Testis (tissue), 2 donors: ENCODE measurements at regions not wholly inside any gene's neighbourhood (a gene's known extent, or its start where the extent isn't known, plus 50 kb on each side); places are given as distances from the start of the nearest gene placed in this dataset.

Source experiments
- DNase-seq: peaks from one replicate; pipeline ENCODE4 v3.0.0-alpha.2; 2019
- H3K27ac ChIP-seq, 2 donors: fragments of 200-600 bp; sonication (generic); one replicate each; pipeline ENCODE4 v1.5.1; 2019
- H3K27me3 ChIP-seq: fragments of 200-600 bp; sonication (generic); one replicate; pipeline ENCODE4 v1.5.1; 2019
- H3K36me3 ChIP-seq: fragments of 200-600 bp; sonication (generic); one replicate; pipeline ENCODE4 v1.5.1; 2017; ENCODE audit warnings: low read depth; ENCODE audit errors: missing control alignments
- H3K4me1 ChIP-seq: fragments of 200-600 bp; sonication (generic); one replicate; pipeline ENCODE4 v1.5.1; 2019
- H3K4me3 ChIP-seq, 2 donors: fragments of 200-600 bp; sonication (generic); one replicate each; pipeline ENCODE4 v1.5.1; 2017 to 2019
- H3K9me3 ChIP-seq: fragments of 200-600 bp; sonication (generic); one replicate; pipeline ENCODE4 v1.5.1; 2017
- CTCF ChIP-seq, 3 experiments: fragments of 450-650 bp in 2 of 3; fragments of 200-600 bp in 1 of 3; sonication (generic) in 1 of 3; IDR thresholded peaks; one replicate each; pipeline ENCODE4 v1.5.1; 2016 to 2019; ENCODE audit warnings: antibody characterized with exemption in 3 of 3, mild to moderate bottlenecking in 2 of 3, moderate library complexity in 1 of 3
- POLR2A ChIP-seq: fragments of 450-650 bp; IDR thresholded peaks from one replicate; pipeline ENCODE4 v1.6.1; 2017; ENCODE audit warnings: antibody characterized with exemption, mild to moderate bottlenecking, moderate library complexity
- WGBS, 2 donors: methylation state at CpG; one replicate each; pipeline ENCODE4 v1.1.5; 2018; 5-methylcytosine and 5-hydroxymethylcytosine counted together
- intact Hi-C: fragments of 100-400 bp; cut with DNase I; formaldehyde crosslinking; loops from one replicate; pipeline ENCODE4 v1.15.1; 2023; ENCODE audit warnings: low total_unique reads

- no peaks in the 10 kb centered on the region for H3K9me3 ChIP-seq
- no peak overlapping the region for H3K27ac ChIP-seq
- no peaks in the 10 kb centered on the region for H3K27me3 ChIP-seq
- WGBS, 2 donors: 83 to 93% methylated on average over 6 of the region's 6 CpGs
- DNase-seq: no peak
- H3K4me1 ChIP-seq: no peaks in the 10 kb centered on the region
- no peak overlapping the region for H3K4me3 ChIP-seq
- H3K36me3 ChIP-seq: no peaks in the 10 kb centered on the region
- TF ChIP-seq POLR2A (no peak), CTCF (IDR thresholded peaks at IDR 0.05) (no peak)
- intact Hi-C loops: no loop called here
Observed at GRCh38 chr4:185875316-185875907, 63.4 kb upstream of the SORBS2 start.

DNA sequence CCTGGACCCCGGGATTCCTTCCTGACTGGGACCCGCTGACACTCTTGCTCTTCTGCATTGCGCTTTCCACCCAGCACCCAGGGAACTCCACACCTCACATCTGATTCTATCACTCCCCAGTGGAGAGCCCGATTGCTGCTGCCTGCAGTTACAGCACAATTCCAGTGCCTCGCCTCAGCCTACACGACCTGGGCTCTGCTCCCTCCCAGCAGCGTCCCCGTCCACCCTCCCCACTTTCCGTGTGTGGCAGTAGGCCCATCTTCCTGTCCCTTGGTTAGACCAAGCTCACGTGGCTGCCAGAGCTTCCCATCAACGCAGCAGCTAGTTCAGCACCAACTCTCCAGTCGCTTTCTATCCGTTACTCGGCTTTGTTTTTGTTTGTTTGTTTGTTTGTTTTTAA, 66.6 kb upstream of the SORBS2 start:
- intact Hi-C loops: no loop called here
- Histone ChIP-seq H3K36me3 (no peaks in the 10 kb centered on the region), H3K27ac (no peak overlapping the region), H3K9me3 (no peaks in the 10 kb centered on the region), H3K27me3 (no peaks in the 10 kb centered on the region), H3K4me3 (no peak overlapping the region), H3K4me1 (no peaks in the 10 kb centered on the region)
- no peak for DNase-seq
- TF ChIP-seq POLR2A: no peak
- 67 to 71% methylated on average over 14 of the region's 14 CpGs for WGBS, 2 donors

GRCh38 chr4:185879666-185880312, 67.8 kb upstream of the SORBS2 start:
- no peak for DNase-seq
- intact Hi-C loops: no loop called here
- no peak for TF ChIP-seq POLR2A
- no peak for TF ChIP-seq CTCF (IDR thresholded peaks at IDR 0.05)
- WGBS, 2 donors: 53 to 72% methylated on average over 18 of the region's 18 CpGs
- no peak overlapping the region for H3K4me3 ChIP-seq
- H3K4me1 ChIP-seq: no peaks in the 10 kb centered on the region
- no peak overlapping the region for H3K27ac ChIP-seq
- H3K36me3 ChIP-seq: no peaks in the 10 kb centered on the region
- no peaks in the 10 kb centered on the region for H3K27me3 ChIP-seq
- H3K9me3 ChIP-seq: no peaks in the 10 kb centered on the region

- Histone ChIP-seq H3K27ac (no peak overlapping the region), H3K36me3 (no peaks in the 10 kb centered on the region), H3K27me3 (no peaks in the 10 kb centered on the region), H3K4me1 (no peaks in the 10 kb centered on the region), H3K4me3 (no peak overlapping the region), H3K9me3 (no peaks in the 10 kb centered on the region)
- DNase-seq: no peak
- intact Hi-C loops: no loop called here
- WGBS, 2 donors: 70 to 72% methylated on average over 3 of the region's 3 CpGs
- TF ChIP-seq POLR2A: no peak
- no peak for TF ChIP-seq CTCF (IDR thresholded peaks at IDR 0.05)
Observed at GRCh38 chr4:185880571-185880970, 68.6 kb upstream of the SORBS2 start.

GRCh38 chr4:185881430-185881829, 69.4 kb upstream of the SORBS2 start:
- H3K9me3 ChIP-seq: no peaks in the 10 kb centered on the region
- no peak overlapping the region for H3K4me3 ChIP-seq
- intact Hi-C loops: no loop called here
- H3K36me3 ChIP-seq: no peaks in the 10 kb centered on the region
- H3K4me1 ChIP-seq: no peaks in the 10 kb centered on the region
- 76 to 82% methylated on average over 3 of the region's 3 CpGs for WGBS, 2 donors
- no peak overlapping the region for H3K27ac ChIP-seq
- H3K27me3 ChIP-seq: no peaks in the 10 kb centered on the region
- DNase-seq: no peak
- TF ChIP-seq CTCF (IDR thresholded peaks at IDR 0.05): no peak
- no peak for TF ChIP-seq POLR2A
